ENCODE measurements at regions not wholly inside any gene's neighbourhood (a gene's known extent, or its start where the extent isn't known, plus 50 kb on each side); places are given as distances from the start of the nearest gene placed in this dataset.

DNA sequence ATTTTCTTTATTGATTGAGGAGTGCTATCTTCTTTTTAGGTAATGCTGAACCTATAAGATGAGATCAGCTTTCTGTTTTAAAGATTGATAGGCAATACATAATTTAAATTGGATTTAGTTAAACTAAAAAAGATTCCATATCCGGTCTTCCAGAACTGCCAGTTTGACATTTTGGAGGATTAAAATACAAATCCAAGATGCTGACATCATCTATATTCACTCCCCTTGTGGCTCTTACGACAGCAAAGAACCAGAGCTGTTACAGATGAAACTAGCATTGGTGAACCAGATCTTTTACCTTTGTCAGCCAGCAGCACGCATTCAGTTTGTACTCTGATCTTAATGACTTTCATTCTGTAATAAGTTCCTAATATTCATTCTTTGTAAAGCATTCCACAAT is 218.7 kb downstream of the ZIC4 start:
- Histone ChIP-seq H4K91ac (ENCODE audit: low read depth, low read length) (no peak overlapping the region), H2AK5ac (ENCODE audit: low read length) (no peak overlapping the region), H3K27me3 (ENCODE audit: insufficient read depth, low read length) (no peaks in the 10 kb centered on the region), H3K9me3 (ENCODE audit: insufficient read depth, low read depth, low read length) (no peaks in the 10 kb centered on the region), H3K4me2 (ENCODE audit: low read length) (no peak overlapping the region), H3K79me1 (ENCODE audit: low read length) (no peaks in the 10 kb centered on the region), H3K4me1 (ENCODE audit: control insufficient read depth in 1 of 2, insufficient read depth in 2 of 2, low read length in 2 of 2) (no peaks in the 10 kb centered on the region), H3K4ac (ENCODE audit: low read depth, low read length) (no peak overlapping the region), H4K8ac (ENCODE audit: low read depth, low read length) (no peak overlapping the region), H3K36me3 (ENCODE audit: control insufficient read depth in 1 of 2, insufficient read depth in 2 of 2, low read length in 2 of 2) (no peaks in the 10 kb centered on the region), H3K79me2 (ENCODE audit: control insufficient read depth, insufficient read depth, low read length, poor library complexity) (no peaks in the 10 kb centered on the region), H4K12ac (ENCODE audit: low read depth, low read length) (no peak overlapping the region), H2BK12ac (ENCODE audit: low read length) (no peak overlapping the region), H2BK5ac (ENCODE audit: low read depth, low read length, poor library complexity) (no peak overlapping the region), H2BK120ac (ENCODE audit: insufficient read depth, low read length, poor library complexity) (no peak overlapping the region), H3K4me3 (ENCODE audit: low read depth, low read length) (no peak overlapping the region), H3K27ac (ENCODE audit: low read depth, low read length) (no peak overlapping the region), H3K14ac (ENCODE audit: low read length) (no peak overlapping the region), H3K23ac (ENCODE audit: low read length) (no peak overlapping the region), H2AFZ (ENCODE audit: insufficient read depth, low read length, poor library complexity) (no peak overlapping the region), H3K9ac (ENCODE audit: low read length) (no peak overlapping the region), H3K18ac (ENCODE audit: low read length) (no peak overlapping the region)
- WGBS (ENCODE audit: extremely low coverage, insufficient coverage, insufficient read length) = no CpG with 5 or more reads among the region's 3 CpGs
- no peak for DNase-seq

DNA sequence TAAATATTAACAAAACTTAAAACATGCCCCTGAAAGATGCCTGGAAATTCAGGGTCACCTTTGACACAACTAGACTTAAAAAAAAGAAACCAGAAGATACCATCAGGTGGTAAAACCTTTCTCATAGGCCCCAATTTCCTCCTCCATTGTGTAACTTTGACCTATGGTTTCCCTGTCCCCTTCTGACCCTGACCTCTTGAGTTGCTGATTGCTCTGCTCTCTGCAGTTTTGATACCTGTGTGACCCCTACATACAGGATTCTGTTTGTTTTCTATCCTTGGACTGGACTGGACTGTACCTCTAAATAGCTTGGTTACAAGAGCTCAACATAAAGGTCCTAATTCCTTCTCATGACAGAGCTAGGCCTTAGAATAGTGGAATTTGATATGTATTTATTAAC is 220.6 kb downstream of the ZIC4 start:
- Histone ChIP-seq H3K79me2 (ENCODE audit: control insufficient read depth, insufficient read depth, low read length, poor library complexity) (no peaks in the 10 kb centered on the region), H3K18ac (ENCODE audit: low read length) (no peak overlapping the region), H2BK12ac (ENCODE audit: low read length) (no peak overlapping the region), H2BK5ac (ENCODE audit: low read depth, low read length, poor library complexity) (no peak overlapping the region), H3K4me3 (ENCODE audit: low read depth, low read length) (no peak overlapping the region), H4K91ac (ENCODE audit: low read depth, low read length) (no peak overlapping the region), H4K8ac (ENCODE audit: low read depth, low read length) (no peak overlapping the region), H4K12ac (ENCODE audit: low read depth, low read length) (no peak overlapping the region), H3K4ac (ENCODE audit: low read depth, low read length) (no peak overlapping the region), H3K9me3 (ENCODE audit: insufficient read depth, low read depth, low read length) (no peaks in the 10 kb centered on the region), H3K36me3 (ENCODE audit: control insufficient read depth in 1 of 2, insufficient read depth in 2 of 2, low read length in 2 of 2) (no peaks in the 10 kb centered on the region), H2AFZ (ENCODE audit: insufficient read depth, low read length, poor library complexity) (no peak overlapping the region), H2BK120ac (ENCODE audit: insufficient read depth, low read length, poor library complexity) (no peak overlapping the region), H3K79me1 (ENCODE audit: low read length) (no peaks in the 10 kb centered on the region), H3K4me1 (ENCODE audit: control insufficient read depth in 1 of 2, insufficient read depth in 2 of 2, low read length in 2 of 2) (no peaks in the 10 kb centered on the region), H3K23ac (ENCODE audit: low read length) (no peak overlapping the region), H3K4me2 (ENCODE audit: low read length) (no peak overlapping the region), H2AK5ac (ENCODE audit: low read length) (no peak overlapping the region), H3K9ac (ENCODE audit: low read length) (no peak overlapping the region), H3K27me3 (ENCODE audit: insufficient read depth, low read length) (no peaks in the 10 kb centered on the region), H3K27ac (ENCODE audit: low read depth, low read length) (no peak overlapping the region), H3K14ac (ENCODE audit: low read length) (no peak overlapping the region)
- DNase-seq = no peak

DNA sequence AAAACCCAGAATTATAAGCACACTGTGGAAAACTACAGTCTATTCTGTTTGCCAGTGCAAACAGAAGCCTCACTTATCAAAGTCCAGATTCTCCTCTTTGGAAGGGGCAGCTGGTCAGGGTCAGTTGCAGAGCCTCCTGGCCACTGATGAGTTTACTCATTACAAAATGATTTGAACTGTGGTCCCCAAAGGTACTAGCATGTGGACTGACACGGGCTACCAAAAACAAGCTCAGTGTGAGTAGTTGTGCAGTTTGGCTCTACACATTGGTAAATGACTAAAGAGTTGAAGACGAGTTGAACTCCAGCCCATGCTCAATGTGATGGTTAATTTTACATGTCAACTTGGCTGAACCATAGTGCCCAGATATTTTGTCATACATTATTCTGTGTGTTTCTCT is 221.5 kb downstream of the ZIC4 start:
- no peak for DNase-seq
- H3K18ac ChIP-seq (ENCODE audit: low read length) = no peak overlapping the region

DNA sequence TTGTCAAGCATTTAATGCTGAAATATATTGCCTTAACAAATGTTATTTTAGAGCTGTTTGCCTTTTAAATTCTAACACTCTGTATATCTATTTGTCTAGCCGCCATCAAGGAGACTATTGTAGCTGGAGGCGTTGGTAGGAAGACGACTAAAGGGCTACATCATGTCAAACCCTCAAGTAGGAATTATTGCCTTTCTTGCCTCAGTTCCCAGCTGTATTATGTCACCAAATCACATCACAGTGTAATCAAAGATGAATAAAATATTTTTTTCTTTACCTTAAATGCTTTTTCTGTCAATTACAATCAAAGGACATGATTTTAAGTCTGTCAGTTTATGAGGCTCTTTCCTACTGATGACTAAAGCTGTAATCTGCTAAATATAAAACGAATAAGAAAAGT is 233.1 kb downstream of the ZIC4 start:
- Histone ChIP-seq H4K8ac (ENCODE audit: low read depth, low read length) (no peak overlapping the region), H3K14ac (ENCODE audit: low read length) (no peak overlapping the region), H4K12ac (ENCODE audit: low read depth, low read length) (no peak overlapping the region), H2AFZ (ENCODE audit: insufficient read depth, low read length, poor library complexity) (no peak overlapping the region), H3K9ac (ENCODE audit: low read length) (no peak overlapping the region), H3K23ac (ENCODE audit: low read length) (no peak overlapping the region), H2BK120ac (ENCODE audit: insufficient read depth, low read length, poor library complexity) (no peak overlapping the region), H3K9me3 (ENCODE audit: insufficient read depth, low read depth, low read length) (no peaks in the 10 kb centered on the region), H3K4me2 (ENCODE audit: low read length) (no peak overlapping the region), H3K4me3 (ENCODE audit: low read depth, low read length) (no peak overlapping the region), H3K4me1 (ENCODE audit: control insufficient read depth in 1 of 2, insufficient read depth in 2 of 2, low read length in 2 of 2) (no peaks in the 10 kb centered on the region), H3K27ac (ENCODE audit: low read depth, low read length) (no peak overlapping the region), H4K91ac (ENCODE audit: low read depth, low read length) (no peak overlapping the region), H2BK12ac (ENCODE audit: low read length) (no peak overlapping the region), H2BK5ac (ENCODE audit: low read depth, low read length, poor library complexity) (no peak overlapping the region), H3K79me1 (ENCODE audit: low read length) (no peaks in the 10 kb centered on the region), H3K79me2 (ENCODE audit: control insufficient read depth, insufficient read depth, low read length, poor library complexity) (no peaks in the 10 kb centered on the region), H3K36me3 (ENCODE audit: control insufficient read depth in 1 of 2, insufficient read depth in 2 of 2, low read length in 2 of 2) (no peaks in the 10 kb centered on the region), H3K18ac (ENCODE audit: low read length) (no peak overlapping the region), H2AK5ac (ENCODE audit: low read length) (no peak overlapping the region), H3K4ac (ENCODE audit: low read depth, low read length) (no peak overlapping the region), H3K27me3 (ENCODE audit: insufficient read depth, low read length) (no peaks in the 10 kb centered on the region)
- DNase-seq = no peak
- WGBS (ENCODE audit: extremely low coverage, insufficient coverage, insufficient read length) = no CpG with 5 or more reads among the region's 4 CpGs

More for the DNA sequence above, 221.5 kb downstream of the ZIC4 start:
- Histone ChIP-seq H3K79me2 (ENCODE audit: control insufficient read depth, insufficient read depth, low read length, poor library complexity) (no peaks in the 10 kb centered on the region), H3K27ac (ENCODE audit: low read depth, low read length) (no peak overlapping the region), H3K36me3 (ENCODE audit: control insufficient read depth in 1 of 2, insufficient read depth in 2 of 2, low read length in 2 of 2) (no peaks in the 10 kb centered on the region), H3K79me1 (ENCODE audit: low read length) (no peaks in the 10 kb centered on the region), H2AFZ (ENCODE audit: insufficient read depth, low read length, poor library complexity) (no peak overlapping the region), H3K9me3 (ENCODE audit: insufficient read depth, low read depth, low read length) (no peaks in the 10 kb centered on the region), H2AK5ac (ENCODE audit: low read length) (no peak overlapping the region), H3K4ac (ENCODE audit: low read depth, low read length) (no peak overlapping the region), H3K23ac (ENCODE audit: low read length) (no peak overlapping the region), H4K91ac (ENCODE audit: low read depth, low read length) (no peak overlapping the region), H4K12ac (ENCODE audit: low read depth, low read length) (no peak overlapping the region), H4K8ac (ENCODE audit: low read depth, low read length) (no peak overlapping the region), H2BK12ac (ENCODE audit: low read length) (no peak overlapping the region), H2BK120ac (ENCODE audit: insufficient read depth, low read length, poor library complexity) (no peak overlapping the region), H3K4me1 (ENCODE audit: control insufficient read depth in 1 of 2, insufficient read depth in 2 of 2, low read length in 2 of 2) (no peaks in the 10 kb centered on the region), H3K4me2 (ENCODE audit: low read length) (no peak overlapping the region), H3K27me3 (ENCODE audit: insufficient read depth, low read length) (no peaks in the 10 kb centered on the region), H3K4me3 (ENCODE audit: low read depth, low read length) (no peak overlapping the region), H3K9ac (ENCODE audit: low read length) (no peak overlapping the region), H2BK5ac (ENCODE audit: low read depth, low read length, poor library complexity) (no peak overlapping the region), H3K14ac (ENCODE audit: low read length) (no peak overlapping the region)
- no CpG with 5 or more reads among the region's 2 CpGs for WGBS (ENCODE audit: extremely low coverage, insufficient coverage, insufficient read length)

DNA sequence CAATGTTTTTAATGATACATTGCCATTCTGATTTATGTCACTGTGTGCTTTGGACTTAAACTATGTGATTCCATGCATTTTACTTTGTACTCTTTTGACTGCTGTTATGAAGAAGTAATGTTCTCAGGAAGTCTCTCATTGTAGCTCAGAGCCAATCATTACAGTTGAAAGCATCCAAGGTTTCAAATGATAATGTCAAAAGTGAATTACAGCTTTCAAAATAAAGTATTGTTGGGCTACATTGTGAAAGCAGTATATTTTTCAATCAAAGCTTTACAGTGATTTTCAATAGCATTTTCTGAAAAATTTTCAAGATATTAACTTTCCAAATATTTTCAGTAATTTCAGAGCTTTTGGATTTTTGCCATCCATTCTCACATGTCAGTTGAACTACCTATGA is 243.6 kb downstream of the ZIC4 start:
- no peak overlapping the region for H3K18ac ChIP-seq (ENCODE audit: low read length)

More for the DNA sequence above, 243.6 kb downstream of the ZIC4 start:
- H4K91ac ChIP-seq (ENCODE audit: low read depth, low read length) = no peak overlapping the region
- no peak overlapping the region for H2BK5ac ChIP-seq (ENCODE audit: low read depth, low read length, poor library complexity)
- H3K4me2 ChIP-seq (ENCODE audit: low read length) = no peak overlapping the region
- H2BK12ac ChIP-seq (ENCODE audit: low read length) = no peak overlapping the region
- no peaks in the 10 kb centered on the region for H3K79me2 ChIP-seq (ENCODE audit: control insufficient read depth, insufficient read depth, low read length, poor library complexity)
- H2BK120ac ChIP-seq (ENCODE audit: insufficient read depth, low read length, poor library complexity) = no peak overlapping the region
- H2AK5ac ChIP-seq (ENCODE audit: low read length) = no peak overlapping the region
- no peaks in the 10 kb centered on the region for H3K79me1 ChIP-seq (ENCODE audit: low read length)
- no peaks in the 10 kb centered on the region for H3K27me3 ChIP-seq (ENCODE audit: insufficient read depth, low read length)
- no peaks in the 10 kb centered on the region for H3K4me1 ChIP-seq (ENCODE audit: control insufficient read depth in 1 of 2, insufficient read depth in 2 of 2, low read length in 2 of 2)
- no peak overlapping the region for H4K8ac ChIP-seq (ENCODE audit: low read depth, low read length)
- no peak overlapping the region for H3K27ac ChIP-seq (ENCODE audit: low read depth, low read length)
- no peak overlapping the region for H2AFZ ChIP-seq (ENCODE audit: insufficient read depth, low read length, poor library complexity)
- H3K23ac ChIP-seq (ENCODE audit: low read length) = no peak overlapping the region
- no peak overlapping the region for H3K4ac ChIP-seq (ENCODE audit: low read depth, low read length)
- no peaks in the 10 kb centered on the region for H3K36me3 ChIP-seq (ENCODE audit: control insufficient read depth in 1 of 2, insufficient read depth in 2 of 2, low read length in 2 of 2)
- H3K9me3 ChIP-seq (ENCODE audit: insufficient read depth, low read depth, low read length) = no peaks in the 10 kb centered on the region
- H3K4me3 ChIP-seq (ENCODE audit: low read depth, low read length) = no peak overlapping the region
- no peak overlapping the region for H3K14ac ChIP-seq (ENCODE audit: low read length)
- no peak for DNase-seq
- H4K12ac ChIP-seq (ENCODE audit: low read depth, low read length) = no peak overlapping the region
- H3K9ac ChIP-seq (ENCODE audit: low read length) = no peak overlapping the region
